GM21576 (cell line): ENCODE measurements at regions not wholly inside any gene's neighbourhood (a gene's known extent, or its start where the extent isn't known, plus 50 kb on each side); places are given as distances from the start of the nearest gene placed in this dataset.

ENCODE experiments used
- ATAC-seq: cut with Tn5 transposase; IDR thresholded peaks from one replicate; pipeline ENCODE4 v1.9.1; 2021; ENCODE audit warnings: mild to moderate bottlenecking, moderate library complexity; ENCODE audit not compliant: unreplicated experiment

DNA sequence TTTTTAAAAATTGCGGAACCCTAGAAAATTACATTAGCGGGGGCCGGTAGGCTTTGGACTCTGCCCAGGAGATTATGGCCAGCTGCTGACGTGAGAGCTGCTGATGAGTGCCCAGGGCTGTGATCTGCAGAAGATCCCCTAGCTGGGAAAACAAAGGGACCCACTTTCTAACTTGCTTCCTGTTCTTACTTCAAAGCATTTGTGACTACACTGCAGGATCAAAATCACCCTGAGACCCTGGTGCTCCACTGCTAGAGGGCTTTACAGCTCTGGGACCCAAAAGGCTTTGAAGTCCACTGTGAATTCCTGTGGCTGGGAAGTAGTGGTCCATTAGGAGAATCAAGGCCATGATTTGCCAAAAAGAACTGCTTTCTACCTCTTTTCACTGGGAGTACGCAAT is 499.4 kb upstream of the AKR1E2 start:
- no peak for ATAC-seq

DNA sequence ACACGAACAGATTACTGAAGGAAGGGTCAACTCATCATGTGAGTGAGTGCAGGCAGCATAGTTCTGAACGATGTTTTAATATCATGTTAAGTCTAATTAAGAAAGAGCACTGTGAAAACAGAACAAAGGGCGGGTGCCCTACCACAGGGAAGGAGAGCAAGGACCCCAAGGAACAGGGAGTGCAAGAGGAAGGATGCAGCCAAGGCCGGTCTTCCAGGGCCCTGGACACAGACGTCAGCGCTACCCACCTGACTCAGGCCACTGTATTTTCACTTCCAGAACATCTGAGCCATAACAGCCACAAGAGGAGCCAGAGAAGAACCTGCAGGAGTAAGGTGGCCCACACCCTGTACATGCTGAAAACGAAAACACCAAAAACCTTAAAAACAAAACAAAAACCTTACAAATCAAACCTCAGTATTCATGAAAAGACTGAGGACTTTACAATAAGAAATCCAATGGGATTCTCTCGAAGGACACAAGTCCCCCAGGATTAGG is 506.1 kb upstream of the AKR1E2 start:
- ATAC-seq = no peak

DNA sequence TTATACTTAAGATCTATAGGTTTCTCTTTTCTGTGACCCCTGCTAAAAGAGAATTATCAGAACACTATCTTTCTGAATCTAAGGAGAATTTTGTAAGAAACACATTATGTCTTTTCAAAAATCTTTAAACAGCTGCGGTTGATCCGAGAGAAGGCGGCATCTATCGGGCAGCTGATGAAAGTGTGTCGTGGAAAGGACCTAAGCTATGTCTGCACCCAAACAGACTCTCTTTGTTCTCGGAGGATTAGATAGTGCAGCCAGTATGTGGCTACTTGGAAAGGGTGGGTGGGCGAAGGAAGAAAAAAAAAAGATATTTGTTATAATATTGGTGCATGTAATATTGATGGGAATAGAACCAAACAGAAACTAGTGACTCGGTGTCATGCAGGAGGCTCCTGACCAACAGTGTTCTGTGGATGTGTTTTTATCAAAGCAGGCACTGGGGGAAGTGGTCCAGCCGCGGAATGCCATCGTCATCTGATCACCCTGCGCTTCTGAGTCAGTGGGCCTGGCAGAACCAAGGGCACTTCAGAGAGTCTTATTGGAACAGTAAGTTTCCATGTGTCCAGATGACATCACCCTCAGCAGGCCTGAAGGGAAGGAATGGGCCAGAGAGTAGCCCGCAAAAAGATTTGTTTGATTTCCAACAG is 509.7 kb upstream of the AKR1E2 start:
- no peak for ATAC-seq

DNA sequence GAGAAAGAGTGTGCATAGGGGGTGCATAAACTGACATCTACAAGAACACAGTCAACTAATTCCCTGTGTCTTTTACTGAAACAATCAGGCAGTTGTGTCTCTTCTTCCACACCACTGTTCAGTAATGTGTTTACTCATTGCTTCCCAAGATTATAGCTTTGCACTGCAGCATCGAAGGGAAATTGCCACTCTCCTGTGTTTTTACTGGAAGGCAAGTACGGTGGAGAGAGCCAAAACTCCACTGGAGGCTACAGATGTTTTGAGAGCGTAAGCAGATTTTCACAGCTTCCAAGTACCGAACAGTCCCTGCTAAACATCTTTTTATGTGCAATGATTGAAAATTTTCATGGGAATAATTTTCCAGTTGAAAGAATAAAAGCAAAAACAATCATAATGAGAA is 510.5 kb upstream of the AKR1E2 start:
- ATAC-seq = no peak

DNA sequence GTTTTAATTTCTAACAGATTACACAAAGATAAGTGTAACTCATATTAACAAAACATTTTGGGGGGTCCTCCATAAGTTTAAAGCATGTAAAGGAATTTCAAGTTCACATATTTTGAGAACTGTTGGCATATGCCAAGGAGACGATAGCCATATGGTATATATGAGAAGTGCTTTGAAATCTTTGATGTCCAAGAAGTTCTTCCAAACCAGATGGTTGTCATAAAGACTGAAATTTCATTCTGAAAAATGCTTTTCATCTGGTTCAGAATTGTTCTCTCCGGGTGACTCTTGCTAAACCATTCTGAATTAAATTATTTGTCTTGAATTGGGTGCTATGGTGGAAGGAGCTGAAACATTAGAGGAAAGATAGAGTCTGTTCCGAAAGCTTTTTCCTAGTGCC is 513.0 kb upstream of the AKR1E2 start:
- ATAC-seq = no peak

DNA sequence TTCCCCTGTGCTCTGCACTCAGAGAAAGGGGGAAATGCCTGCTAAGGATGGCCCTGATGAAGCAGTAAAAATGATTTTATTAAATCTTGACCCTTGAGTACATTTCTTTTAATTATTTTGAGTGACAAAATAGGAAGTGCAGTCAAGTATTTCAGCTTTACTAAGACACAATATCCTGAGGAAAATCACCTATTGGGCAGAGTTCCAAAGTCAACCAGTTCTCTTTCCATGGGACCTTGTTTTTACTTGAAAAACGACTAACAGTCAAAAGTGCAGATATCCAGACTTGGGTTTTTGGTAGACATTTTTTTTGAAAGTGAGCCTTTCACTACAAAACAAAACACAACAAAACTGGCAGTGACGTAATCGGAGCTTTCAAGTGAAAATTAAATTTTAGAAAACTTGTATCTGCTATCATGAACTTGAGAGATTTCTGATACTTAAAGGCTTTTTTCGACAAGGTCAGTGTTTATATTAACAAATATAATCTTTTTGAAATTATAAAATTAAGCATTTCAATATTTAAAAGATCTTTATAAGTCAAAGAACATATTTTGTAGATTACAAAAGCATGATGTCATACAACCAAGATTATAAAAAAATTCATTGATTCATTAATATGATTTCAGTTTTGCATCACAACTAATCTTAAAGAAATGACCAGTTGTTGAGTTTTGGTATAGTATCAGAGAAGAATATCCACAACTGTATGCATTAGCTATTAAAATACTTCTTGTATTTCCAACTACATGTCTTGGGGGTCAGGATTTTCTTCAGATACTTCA is 513.8 kb upstream of the AKR1E2 start:
- no peak for ATAC-seq

DNA sequence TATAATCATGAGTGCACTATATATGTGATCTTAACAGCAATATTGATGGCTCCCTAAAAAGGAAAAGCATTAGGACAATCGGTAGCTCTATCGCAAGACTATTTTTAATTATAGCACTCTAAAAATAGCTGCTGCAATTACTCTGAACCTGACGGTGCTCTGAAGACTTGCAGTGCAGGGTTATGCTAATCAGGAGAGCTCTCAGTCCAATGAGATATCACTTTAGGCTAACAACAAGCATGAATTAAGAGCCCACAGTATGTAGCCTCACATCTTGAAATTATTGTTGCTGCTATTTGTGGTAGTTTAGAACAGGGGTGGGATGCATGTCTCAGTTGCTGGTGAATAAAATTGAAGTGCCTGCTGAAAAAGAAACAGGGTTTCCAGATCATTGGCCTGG is 515.8 kb upstream of the AKR1E2 start:
- no peak for ATAC-seq

DNA sequence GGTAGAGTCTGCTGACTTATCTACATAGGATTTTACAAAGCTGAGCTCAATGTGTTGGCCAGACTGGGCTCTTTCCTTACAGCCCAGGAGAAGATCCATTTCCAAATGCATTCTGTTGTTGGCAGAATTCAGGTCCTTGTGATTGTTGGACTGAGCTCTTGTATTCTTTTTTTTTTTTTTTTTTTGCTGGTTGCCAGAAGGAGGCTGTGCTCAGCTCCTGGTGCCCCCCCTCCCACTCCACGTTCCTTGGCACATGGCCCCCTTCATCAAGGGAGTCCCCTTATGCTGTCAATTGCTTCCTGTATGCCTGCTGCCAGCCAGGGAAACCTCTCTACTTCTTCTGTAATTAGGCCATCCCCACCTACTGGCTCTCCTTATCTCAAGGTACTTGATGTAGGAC is 518.1 kb upstream of the AKR1E2 start:
- no peak for ATAC-seq

DNA sequence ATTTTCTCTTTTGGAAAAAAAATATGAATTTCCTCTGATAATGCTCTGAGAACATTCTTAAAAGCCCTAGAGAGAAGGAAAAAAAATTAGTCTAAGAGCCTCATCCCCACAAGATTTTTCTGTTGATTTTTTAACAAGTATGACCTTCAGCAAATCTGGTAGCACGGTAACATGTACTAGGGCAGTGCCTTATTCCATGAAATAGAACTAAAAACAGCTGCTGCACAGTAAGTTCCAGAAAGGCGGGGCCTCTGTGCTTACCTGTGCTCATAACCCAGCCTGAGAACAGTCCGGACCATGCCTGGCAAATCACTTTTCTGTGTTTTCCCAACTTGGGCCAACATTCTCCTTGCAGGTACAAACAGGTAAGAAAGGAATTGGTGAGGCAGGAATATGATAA is 519.1 kb upstream of the AKR1E2 start:
- ATAC-seq = no peak

DNA sequence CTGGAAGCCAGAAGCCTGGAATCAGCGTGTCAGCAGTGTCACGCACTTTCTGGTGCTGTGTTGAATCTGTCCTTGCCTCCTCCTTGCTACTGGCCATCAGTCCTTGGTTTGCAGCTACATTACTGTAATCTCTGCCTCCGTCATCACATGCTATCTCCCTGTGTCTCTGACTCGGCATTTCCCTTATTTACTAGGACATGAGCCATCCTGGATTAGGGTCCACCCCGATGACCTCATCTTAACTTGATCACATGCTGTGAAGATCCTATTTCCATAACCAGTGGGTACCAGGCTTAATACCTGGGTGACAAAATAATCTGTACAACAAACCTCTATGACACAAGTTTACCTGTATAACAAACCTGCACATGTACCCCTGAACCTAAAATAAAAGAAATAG is 518.0 kb upstream of the KLF6 start:
- ATAC-seq = no peak

DNA sequence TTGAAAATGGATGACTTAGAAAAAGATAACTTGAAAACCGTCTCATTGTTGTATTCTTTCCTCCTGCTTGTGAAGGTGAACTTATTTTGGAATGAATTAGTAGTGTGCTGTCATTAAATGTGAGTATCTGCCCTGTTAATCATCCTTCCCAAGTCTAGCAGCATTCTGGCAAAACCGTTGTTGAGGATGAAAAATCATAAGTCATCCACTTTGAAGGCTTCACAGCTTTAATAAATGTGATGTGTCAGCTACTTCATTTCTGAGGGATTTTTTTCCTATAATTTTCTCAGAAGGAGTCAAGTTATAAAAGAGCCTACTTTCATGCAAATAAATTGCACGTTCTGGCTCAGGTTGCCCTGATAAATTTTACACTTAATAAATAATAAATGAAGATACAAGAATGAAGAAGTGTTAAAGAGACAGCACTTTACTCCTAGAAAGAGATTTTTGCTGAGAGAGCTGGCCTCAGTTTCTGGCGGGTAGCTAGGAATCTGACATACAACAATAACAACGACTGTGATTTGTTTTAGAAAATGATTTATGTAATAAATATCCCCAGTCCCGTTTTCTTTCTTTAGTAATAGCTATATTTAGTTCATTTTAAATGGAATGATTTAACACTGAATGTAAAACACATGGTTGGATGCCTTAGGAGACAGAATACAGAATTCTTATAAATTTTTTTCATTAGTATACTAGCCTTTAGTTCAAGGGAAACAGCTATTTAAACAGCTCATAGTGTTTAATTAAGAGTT is 516.5 kb upstream of the KLF6 start:
- ATAC-seq = no peak

DNA sequence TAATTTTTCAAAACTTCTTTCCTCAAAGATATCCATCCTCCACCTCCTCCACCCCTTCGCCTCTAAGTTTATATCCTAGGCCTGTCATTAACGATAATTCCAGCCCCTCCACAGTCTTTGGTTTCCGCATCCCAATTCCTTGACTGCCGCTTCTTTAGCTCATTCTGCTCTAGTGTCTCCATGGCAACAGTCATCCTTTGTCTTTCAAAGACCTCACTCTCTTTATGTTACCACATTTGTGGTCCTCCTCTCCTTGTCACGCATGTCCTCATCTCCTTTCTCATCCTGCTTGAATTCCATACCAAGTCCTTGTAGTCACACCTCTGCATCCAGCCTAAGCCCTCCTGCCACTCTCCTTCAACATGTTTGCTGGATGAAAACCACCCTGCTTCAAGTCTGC is 511.2 kb upstream of the KLF6 start:
- no peak for ATAC-seq

DNA sequence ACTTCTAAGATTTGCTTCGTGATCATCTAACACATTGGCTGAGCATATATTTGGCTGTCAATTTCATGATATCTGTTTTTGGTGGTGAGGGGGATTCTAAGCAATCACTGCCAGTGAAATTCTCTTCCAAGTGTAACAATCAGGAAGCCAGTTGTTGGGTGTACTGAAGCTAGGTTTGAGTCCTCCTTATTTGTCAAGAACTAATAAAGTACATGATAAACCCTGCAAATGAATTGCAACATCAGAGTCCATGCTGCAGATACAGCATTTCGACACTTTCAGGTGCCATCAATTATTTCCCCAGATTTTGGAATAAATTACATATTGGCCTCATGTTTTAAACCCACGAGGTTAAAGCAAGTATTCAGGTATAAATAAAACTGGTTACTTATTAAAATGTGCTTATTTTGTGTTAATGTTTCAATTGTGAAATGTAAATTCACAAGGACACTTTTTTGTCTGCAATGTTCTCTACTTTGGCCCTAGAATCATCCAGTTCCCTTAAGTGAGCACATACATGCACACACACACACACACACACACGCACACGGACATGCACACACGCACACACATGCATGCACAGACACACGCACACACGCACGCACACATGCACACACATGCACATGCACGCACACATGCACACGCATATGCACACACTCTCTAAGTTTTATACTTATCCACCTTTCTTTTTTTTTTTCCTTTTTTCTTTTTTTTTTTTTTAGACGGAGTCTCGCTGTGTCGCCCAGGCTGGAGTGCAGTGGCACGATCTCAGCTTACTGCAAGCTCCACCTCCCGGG is 510.2 kb upstream of the KLF6 start:
- ATAC-seq = no peak

DNA sequence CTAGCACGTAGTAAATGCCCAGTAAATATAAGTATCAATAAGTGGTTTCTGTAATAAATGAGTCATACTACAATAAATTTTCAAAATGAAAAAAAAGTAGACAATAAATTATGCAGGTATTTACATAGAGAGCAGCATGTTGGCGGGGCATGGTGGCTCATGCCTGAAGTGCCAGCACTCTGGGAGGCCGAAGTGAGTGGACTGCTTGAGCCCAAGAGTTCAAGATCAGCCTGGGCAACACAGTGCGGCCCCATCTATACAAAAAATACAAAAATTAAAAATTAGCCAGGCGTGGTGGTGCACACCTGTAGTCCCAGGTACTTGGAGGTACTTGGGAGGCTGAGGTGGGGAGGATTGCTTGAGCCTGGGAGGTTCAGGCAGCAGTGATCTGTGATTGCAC is 509.3 kb upstream of the KLF6 start:
- no peak for ATAC-seq

DNA sequence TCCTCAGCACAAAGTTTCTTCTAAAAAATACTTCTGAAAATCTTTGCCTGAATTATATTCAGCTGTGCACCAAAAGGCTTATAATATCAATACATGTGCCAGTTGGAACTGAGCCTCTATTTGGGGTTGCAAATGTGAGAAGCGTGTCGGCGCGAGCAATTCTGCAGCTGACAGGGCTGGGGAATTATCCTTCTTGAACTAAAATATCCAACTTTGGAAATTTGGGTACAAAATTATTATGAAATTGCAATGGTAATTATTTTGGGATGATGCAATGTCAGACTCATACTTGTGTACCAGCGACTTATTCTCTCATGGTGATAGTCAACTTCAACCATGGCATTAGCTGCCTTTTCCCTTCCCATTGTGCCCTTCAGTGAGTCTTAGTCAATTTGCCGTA is 507.0 kb upstream of the KLF6 start:
- ATAC-seq = no peak

DNA sequence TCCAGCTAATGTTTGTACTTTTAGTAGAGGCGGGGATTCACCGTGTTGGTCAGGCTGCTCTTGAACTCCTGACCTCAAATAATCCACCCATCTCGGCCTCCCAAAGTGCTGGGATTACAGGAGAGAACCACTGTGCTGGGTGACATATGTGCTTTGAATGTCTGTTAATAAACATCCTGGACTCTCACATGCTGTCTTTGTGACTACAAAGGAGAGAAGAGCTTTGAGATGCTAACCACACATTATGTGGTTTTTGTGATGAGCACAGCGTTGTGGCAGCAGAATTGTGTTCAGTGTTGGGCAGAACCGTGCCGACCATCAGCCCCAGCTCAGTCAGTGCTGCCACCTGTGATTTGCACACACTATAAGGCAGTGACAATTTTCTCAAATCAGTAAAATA is 500.1 kb upstream of the KLF6 start:
- no peak for ATAC-seq

DNA sequence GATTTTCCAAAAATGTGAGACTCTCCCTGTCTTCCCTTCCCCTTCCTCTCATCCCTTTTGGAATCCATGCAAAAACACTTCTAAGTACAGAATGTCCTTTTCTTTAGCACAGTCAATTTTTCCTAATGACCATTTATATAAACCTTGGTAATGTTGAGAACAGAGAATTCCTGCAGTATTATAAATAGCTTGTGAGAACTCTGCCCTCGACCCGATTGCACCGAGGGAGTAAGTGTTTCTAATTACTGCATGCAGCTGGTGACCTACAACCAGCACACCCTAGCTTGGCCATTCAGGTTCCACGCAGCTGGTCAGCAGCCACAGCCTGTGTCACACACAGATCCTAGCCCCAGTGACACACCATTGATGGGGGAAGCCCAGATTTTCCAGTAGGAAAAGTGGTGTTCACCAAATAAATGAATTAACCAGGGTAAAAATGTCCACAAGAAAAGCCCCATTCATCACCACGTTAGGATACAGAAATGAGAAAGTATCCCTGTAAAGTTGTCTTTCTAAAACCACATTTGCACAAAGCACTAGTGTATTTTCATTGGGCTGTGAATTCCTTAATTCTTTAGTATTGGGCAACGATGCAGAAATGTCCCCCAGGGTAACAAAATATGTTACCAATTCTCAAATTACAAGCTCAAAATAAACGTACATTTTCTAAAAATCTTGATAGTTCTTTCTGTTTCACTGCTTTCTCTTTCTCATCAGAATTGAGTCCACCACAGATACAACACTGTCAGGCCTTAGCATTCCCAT is 499.0 kb upstream of the KLF6 start:
- no peak for ATAC-seq

DNA sequence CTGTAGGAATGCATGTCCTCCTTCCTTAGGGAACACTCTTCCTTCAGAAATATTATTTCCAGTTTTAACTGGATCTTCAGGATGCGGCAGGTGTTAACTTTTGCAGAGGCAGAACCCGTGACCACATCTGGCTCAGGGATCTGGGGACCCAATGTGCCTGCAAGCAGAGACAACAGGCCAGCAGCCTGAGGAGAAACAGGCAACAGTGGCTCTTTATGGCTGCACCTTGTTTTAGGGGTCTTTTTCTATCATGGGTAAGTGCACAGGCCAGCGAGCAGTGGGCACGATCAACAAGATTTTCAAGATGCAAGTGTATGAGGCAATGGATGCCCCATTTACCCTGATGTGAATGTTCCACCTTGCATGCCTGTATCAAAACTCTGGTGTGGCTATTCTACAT is 497.5 kb upstream of the KLF6 start:
- no peak for ATAC-seq

DNA sequence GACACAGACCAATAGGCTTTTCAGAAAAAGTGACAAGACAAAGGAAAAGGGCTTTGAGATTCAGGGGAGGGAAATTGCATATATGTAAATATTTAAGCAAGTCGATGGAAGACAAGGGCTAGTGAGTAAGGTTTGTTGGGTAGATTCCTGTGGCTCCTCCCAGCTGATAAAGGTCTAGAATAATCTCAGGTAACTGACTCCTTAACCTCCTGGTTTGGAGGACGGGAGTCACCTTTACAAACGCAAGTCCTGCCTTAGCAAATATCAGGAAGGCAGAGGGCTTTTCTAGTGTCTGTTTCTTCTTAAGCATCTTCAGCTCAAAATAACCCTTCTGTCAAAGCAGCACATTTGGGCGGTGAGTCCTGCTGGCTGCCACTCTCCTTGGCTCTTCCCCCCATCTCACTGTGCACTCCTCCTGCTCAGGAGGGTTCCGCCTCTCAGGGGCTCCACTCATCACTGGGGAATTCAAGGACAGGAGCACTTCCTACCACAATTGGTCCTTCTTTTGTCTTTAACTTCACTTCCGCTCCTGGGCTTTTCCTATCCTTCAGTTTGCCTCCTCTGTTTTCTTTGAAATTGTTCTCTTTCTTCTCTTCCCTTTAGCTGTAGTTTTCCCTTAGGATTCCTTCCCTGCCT is 496.3 kb upstream of the KLF6 start:
- no peak for ATAC-seq
